H1 (cell line): ENCODE measurements at regions not wholly inside any gene's neighbourhood (a gene's known extent, or its start where the extent isn't known, plus 50 kb on each side); places are given as distances from the start of the nearest gene placed in this dataset.
A peak's percentile ranks its signal among the peaks of the same experiment; 100 is the strongest.

ENCODE experiments used
- CTCF ChIA-PET: fragments of 300-600 bp; sonication (Branson Sonifier 250); formaldehyde crosslinking; loops from one replicate; lab custom pipeline; 2021; ENCODE audit not compliant: partially characterized antibody; lab: Charles Lee
- POLR2A ChIA-PET: fragments of 300-600 bp; sonication (Branson Sonifier 250); formaldehyde crosslinking; loops from one replicate; lab custom pipeline; 2021; ENCODE audit warnings: inconsistent platforms; ENCODE audit not compliant: partially characterized antibody; lab: Charles Lee
- DNase-seq, 2 experiments: peaks; one replicate each; pipeline versions ENCODE4 v3.0.0 to v3.0.0-alpha.2; 2010 to 2022; ENCODE audit warnings: low spot score in 2 of 2, low read depth in 1 of 2, mixed read lengths in 1 of 2
- FAIRE-seq: peaks from 2 replicates; lab custom pipeline; 2011; peaks lifted over from hg19 to GRCh38; lab: Jason Lieb, UNC
- H2AFZ ChIP-seq: 2 replicates; pipeline ENCODE4 v1.8.1; 2012; ENCODE audit warnings: low read length, inconsistent platforms
- H2AK5ac ChIP-seq: 2 replicates; pipeline ENCODE4 v1.6.1; 2013; ENCODE audit warnings: low read depth, low read length
- H2BK120ac ChIP-seq: replicated peaks from 2 replicates; pipeline ENCODE3; 2013; ENCODE audit warnings: low read depth, low read length, inconsistent platforms
- H2BK12ac ChIP-seq: 2 replicates; pipeline ENCODE4 v1.6.1; 2013; ENCODE audit warnings: low read depth, low read length
- H2BK15ac ChIP-seq: 2 replicates; pipeline ENCODE4 v1.6.1; 2013; ENCODE audit warnings: low read length
- H2BK20ac ChIP-seq: 2 replicates; pipeline ENCODE4 v1.6.1; 2013; ENCODE audit warnings: low read length
- H2BK5ac ChIP-seq: 2 replicates; pipeline ENCODE4 v1.6.1; 2013; ENCODE audit warnings: low read depth, low read length
- H3K14ac ChIP-seq: 2 replicates; pipeline ENCODE4 v1.6.1; 2013; ENCODE audit warnings: inconsistent platforms; ENCODE audit not compliant: insufficient read length
- H3K18ac ChIP-seq: 2 replicates; pipeline ENCODE4 v1.6.1; 2013; ENCODE audit warnings: low read length; ENCODE audit errors: extremely low read depth
- H3K23ac ChIP-seq: 2 replicates; pipeline ENCODE4 v1.6.1; 2013; ENCODE audit warnings: inconsistent platforms; ENCODE audit not compliant: insufficient read length
- H3K23me2 ChIP-seq: 2 replicates; pipeline ENCODE4 v1.6.1; 2013; ENCODE audit warnings: low read depth, low read length
- H3K27ac ChIP-seq: 2 replicates; pipeline ENCODE4 v1.6.1; 2011; ENCODE audit warnings: low read depth, low read length, inconsistent platforms
- H3K27me3 ChIP-seq, 4 experiments: replicated peaks in 1 of 4; 1 replicate in 1 of 4; 2 replicates in 3 of 4; pipeline versions ENCODE4 v1.6.1 to v1.8.1; 2011 to 2013; ENCODE audit warnings: low read length in 3 of 4, mild to moderate bottlenecking in 3 of 4, inconsistent platforms in 2 of 4, mixed read lengths in 2 of 4, moderate library complexity in 1 of 4; ENCODE audit not compliant: control insufficient read depth in 3 of 4, insufficient read depth in 3 of 4; ENCODE audit errors: extremely low read depth in 1 of 4
- H3K36me3 ChIP-seq, 4 experiments: 2 replicates each; pipeline versions ENCODE4 v1.6.1 to v1.8.1; 2011 to 2013; ENCODE audit warnings: mild to moderate bottlenecking in 4 of 4, low read length in 3 of 4, moderate library complexity in 2 of 4, control low read depth in 1 of 4, inconsistent platforms in 1 of 4; ENCODE audit not compliant: insufficient read depth in 4 of 4, control insufficient read depth in 2 of 4
- H3K4ac ChIP-seq: replicated peaks from 2 replicates; pipeline ENCODE3; 2013; ENCODE audit warnings: low read length, low read depth, mixed read lengths, inconsistent platforms; ENCODE audit not compliant: insufficient read length
- H3K4me1 ChIP-seq, 4 experiments: replicated peaks in 1 of 4; 1 replicate in 1 of 4; 2 replicates in 3 of 4; pipeline versions ENCODE4 v1.6.1 to v1.8.1; 2011 to 2013; ENCODE audit warnings: low read length in 3 of 4, inconsistent platforms in 2 of 4, mixed read lengths in 1 of 4; ENCODE audit not compliant: insufficient read depth in 4 of 4, control insufficient read depth in 3 of 4
- H3K4me2 ChIP-seq, 2 experiments: 2 replicates each; pipeline versions ENCODE4 v1.6.1 to v1.8.1; 2011 to 2013; ENCODE audit warnings: low read depth in 2 of 2, low read length in 2 of 2, control low read depth in 1 of 2, inconsistent platforms in 1 of 2, mild to moderate bottlenecking in 1 of 2; ENCODE audit not compliant: insufficient read depth in 1 of 2
- H3K4me3 ChIP-seq, 4 experiments: fragments of 200-600, 300-600 bp in 1 of 4; sonication (generic), shearing (Covaris generic), sonication (Bioruptor Twin) in 1 of 4; 2 replicates each; pipeline versions ENCODE4 v1.5.1 to v1.8.1; 2011 to 2016; ENCODE audit warnings: low read length in 4 of 4, low read depth in 3 of 4, control low read depth in 2 of 4, inconsistent platforms in 2 of 4, mild to moderate bottlenecking in 2 of 4, mixed read lengths in 1 of 4, moderate library complexity in 1 of 4; ENCODE audit not compliant: insufficient read depth in 2 of 4; ENCODE audit errors: extremely low read depth in 1 of 4
- H3K56ac ChIP-seq: replicated peaks from 2 replicates; pipeline ENCODE3; 2013; ENCODE audit warnings: low read depth, mild to moderate bottlenecking, mixed read lengths, low read length, inconsistent platforms; ENCODE audit not compliant: insufficient read length
- H3K79me1 ChIP-seq: 2 replicates; pipeline ENCODE4 v1.6.1; 2013; ENCODE audit warnings: low read depth, low read length, control low read depth
- H3K79me2 ChIP-seq, 2 experiments: 2 replicates each; pipeline versions ENCODE4 v1.6.1 to v1.8.1; 2012 to 2013; ENCODE audit warnings: low read length in 2 of 2, mild to moderate bottlenecking in 2 of 2, inconsistent platforms in 1 of 2; ENCODE audit not compliant: insufficient read depth in 2 of 2, control insufficient read depth in 1 of 2
- H3K9ac ChIP-seq, 4 experiments: replicated peaks in 1 of 4; 1 replicate in 1 of 4; 2 replicates in 3 of 4; pipeline versions ENCODE4 v1.6.1 to v1.8.1; 2011 to 2013; ENCODE audit warnings: low read depth in 3 of 4, low read length in 3 of 4, control low read depth in 2 of 4, mild to moderate bottlenecking in 2 of 4, moderate library complexity in 2 of 4, inconsistent platforms in 1 of 4; ENCODE audit errors: extremely low read depth in 1 of 4
- H3K9me3 ChIP-seq, 2 experiments: 2 replicates each; pipeline versions ENCODE4 v1.6.1 to v1.8.1; 2012 to 2013; ENCODE audit warnings: mild to moderate bottlenecking in 2 of 2, moderate library complexity in 2 of 2, control low read depth in 1 of 2, inconsistent platforms in 1 of 2, low read depth in 1 of 2, low read length in 1 of 2, mixed read lengths in 1 of 2; ENCODE audit not compliant: insufficient read depth in 2 of 2
- H4K20me1 ChIP-seq, 2 experiments: replicated peaks in 1 of 2; 2 replicates each; pipeline versions ENCODE3 to v1.8.1; 2011 to 2013; ENCODE audit warnings: inconsistent platforms in 2 of 2, low read length in 2 of 2, mild to moderate bottlenecking in 1 of 2; ENCODE audit not compliant: insufficient read depth in 2 of 2, control insufficient read depth in 1 of 2
- H4K5ac ChIP-seq: 2 replicates; pipeline ENCODE4 v1.6.1; 2013; ENCODE audit warnings: low read length, low read depth, mixed read lengths, inconsistent platforms; ENCODE audit not compliant: insufficient read length
- H4K8ac ChIP-seq: 2 replicates; pipeline ENCODE4 v1.8.0; 2013; ENCODE audit warnings: mild to moderate bottlenecking, moderate library complexity, low read length, inconsistent platforms; ENCODE audit not compliant: insufficient read depth; ENCODE audit errors: extremely low read depth
- H4K91ac ChIP-seq: replicated peaks from 2 replicates; pipeline ENCODE3; 2013; ENCODE audit warnings: low read length, mixed read lengths, inconsistent platforms; ENCODE audit not compliant: insufficient read length
- HDAC6 ChIP-seq: IDR thresholded peaks from one replicate; pipeline ENCODE4 v1.7.1; 2012; ENCODE audit warnings: low read depth, mild to moderate bottlenecking, inconsistent platforms, low read length, moderate library complexity
- RAD21 ChIP-seq, 2 experiments: IDR thresholded peaks in 1 of 2; conservative IDR thresholded peaks in 1 of 2; 2 replicates each; pipeline ENCODE4 v1.6.1; 2011; ENCODE audit warnings: low read depth in 2 of 2, low read length in 2 of 2, improper control_type of control experiment in 1 of 2, inconsistent platforms in 1 of 2, mild to moderate bottlenecking in 1 of 2, moderate library complexity in 1 of 2
- WGBS, 2 experiments: shearing (Covaris generic) in 1 of 2; methylation state at CpG; one replicate each; pipeline versions ENCODE4 v1.1.6 to v1.1.7; 2013 to 2015; ENCODE audit warnings: low lambda C conversion rate in 2 of 2, mixed read lengths in 2 of 2, inconsistent platforms in 1 of 2, low coverage in 1 of 2, missing lambda C conversion rate in 1 of 2; ENCODE audit not compliant: insufficient replicate concordance in 2 of 2, insufficient coverage in 1 of 2, insufficient read length in 1 of 2; ENCODE audit errors: extremely low coverage in 1 of 2, missing lambda C conversion rate in 1 of 2; 5-methylcytosine and 5-hydroxymethylcytosine counted together

- POLR2A ChIA-PET, result interaction anchor here (0.8 kb wide), 1 partner anchor 23 kb away, joined by 3 read pairs; no protein-coding TSS in a partner anchor
- H4K5ac ChIP-seq, result no peak overlapping the region
- H2BK120ac ChIP-seq, result no peak overlapping the region
- no peak overlapping the region for H3K9ac ChIP-seq
- H2AK5ac ChIP-seq, result no peak overlapping the region
- no peak for DNase-seq
- H3K36me3 ChIP-seq, result no peaks in the 10 kb centered on the region
- H2BK12ac ChIP-seq, result no peak overlapping the region
- no peak overlapping the region for H3K4ac ChIP-seq
- no peak overlapping the region for H3K4me2 ChIP-seq
- peak; percentile 32 to 43 for TF ChIP-seq RAD21 (IDR thresholded peaks at IDR 0.05 in 1 of 2, conservative IDR thresholded peaks at IDR 0.05 in 1 of 2; ENCODE audit: low read depth in 2 of 2, low read length in 2 of 2)
- TF ChIP-seq HDAC6, result no peak
- CTCF ChIA-PET, result no interaction called here
- H4K20me1 ChIP-seq, result no peaks in the 10 kb centered on the region
- H4K8ac ChIP-seq, result no peak overlapping the region
- no peaks in the 10 kb centered on the region for H3K79me2 ChIP-seq
- H2BK15ac ChIP-seq, result no peak overlapping the region
- no peaks in the 10 kb centered on the region for H3K79me1 ChIP-seq
- no peak overlapping the region for H3K27ac ChIP-seq
- H3K18ac ChIP-seq, result no peak overlapping the region
- H3K23me2 ChIP-seq, result no peaks in the 10 kb centered on the region
- no peaks in the 10 kb centered on the region; a peak in 1 of 4 replicates for H3K9me3 ChIP-seq
- H3K14ac ChIP-seq, result no peak overlapping the region
- H2BK20ac ChIP-seq, result no peak overlapping the region
- H2BK5ac ChIP-seq, result no peak overlapping the region
- no peak overlapping the region for H3K23ac ChIP-seq
- no peaks in the 10 kb centered on the region for H3K27me3 ChIP-seq
- FAIRE-seq, result no peak
- H3K56ac ChIP-seq, result no peak overlapping the region
- no peaks in the 10 kb centered on the region for H3K4me1 ChIP-seq
- WGBS, 2 experiments, result 86% methylated on average over 1 of the region's 1 CpG; no CpG with 5 or more reads in 1 of the 2 experiments
- no peak overlapping the region for H2AFZ ChIP-seq
- H3K4me3 ChIP-seq, result no peak overlapping the region
- H4K91ac ChIP-seq, result no peak overlapping the region
Measured at GRCh38 chr11:133762538-133762937, 82.8 kb downstream of the SPATA19 start.
